GM23338 (cell line): ENCODE measurements at regions not wholly inside any gene's neighbourhood (a gene's known extent, or its start where the extent isn't known, plus 50 kb on each side); places are given as distances from the start of the nearest gene placed in this dataset.

Experiments
- CREB1 ChIP-seq: fragments of 250-450 bp; sonication (Bioruptor Pico); IDR thresholded peaks from 2 replicates; pipeline ENCODE4 v1.5.0; 2020; ENCODE audit warnings: low read depth, mild to moderate bottlenecking, moderate library complexity
- CTCF ChIP-seq, 2 experiments: fragments of 200-600 bp in 1 of 2; sonication (generic) in 1 of 2; conservative IDR thresholded peaks; 2 replicates each; pipeline versions ENCODE4 v1.5.1 to v1.6.1; 2016 to 2017; ENCODE audit warnings: antibody characterized with exemption in 2 of 2, low read depth in 2 of 2, mild to moderate bottlenecking in 2 of 2, moderate library complexity in 1 of 2
- ETS1 ChIP-seq: IDR thresholded peaks from 2 replicates; pipeline ENCODE4 v1.6.1; 2016; ENCODE audit warnings: antibody characterized with exemption
- EZH2 ChIP-seq: fragments of 200-600 bp; sonication (generic); IDR thresholded peaks from one replicate; pipeline ENCODE4 v1.8.0; 2017; ENCODE audit warnings: antibody characterized with exemption, mild to moderate bottlenecking, low read depth; ENCODE audit not compliant: unreplicated experiment
- EZH2phosphoT487 ChIP-seq: fragments of 200-600 bp; sonication (generic); IDR thresholded peaks from one replicate; pipeline ENCODE4 v1.8.1; 2018; ENCODE audit warnings: antibody characterized with exemption; ENCODE audit not compliant: unreplicated experiment
- JUNB ChIP-seq: IDR thresholded peaks from one replicate; pipeline ENCODE4 v1.6.1; 2016; ENCODE audit warnings: antibody characterized with exemption; ENCODE audit not compliant: unreplicated experiment
- NANOG ChIP-seq: IDR thresholded peaks from 2 replicates; pipeline ENCODE4 v1.6.1; 2016; ENCODE audit warnings: antibody characterized with exemption, borderline replicate concordance
- POLR2AphosphoS5 ChIP-seq: IDR thresholded peaks from 2 replicates; pipeline ENCODE4 v1.6.1; 2016; ENCODE audit warnings: antibody characterized with exemption, low read depth
- REST ChIP-seq: IDR thresholded peaks from one replicate; pipeline ENCODE4 v1.6.1; 2018; ENCODE audit warnings: antibody characterized with exemption; ENCODE audit not compliant: unreplicated experiment
- ZNF331 ChIP-seq: fragments of 250-450 bp; sonication (Bioruptor Pico); IDR thresholded peaks from 2 replicates; pipeline ENCODE4 v1.5.0; 2020; ENCODE audit warnings: low read depth, mild to moderate bottlenecking, moderate library complexity

- TF ChIP-seq CTCF (conservative IDR thresholded peaks at IDR 0.05; ENCODE audit: low read depth in 2 of 2) (no peak), NANOG (no peak), ZNF331 (no peak), POLR2AphosphoS5 (no peak), EZH2 (no peak), CREB1 (CRISPR knock-in tag) (no peak), EZH2phosphoT487 (no peak), JUNB (no peak), REST (no peak), ETS1 (no peak)
These were observed 490.6 kb downstream of the NEBL start for GRCh38 chr10:20406281-20407104.
